C4-2B (cell line): ENCODE measurements at regions not wholly inside any gene's neighbourhood (a gene's known extent, or its start where the extent isn't known, plus 50 kb on each side); places are given as distances from the start of the nearest gene placed in this dataset.

Source experiments
- H3K27ac ChIP-seq: fragments of 450-650 bp; 2 replicates; pipeline ENCODE4 v1.5.1; 2017
- ZFX ChIP-seq: fragments of 450-650 bp; IDR thresholded peaks from 2 replicates; pipeline ENCODE4 v1.6.1; 2017
- TF ChIP-seq, protein P1 (sequence below): fragments of 450-650 bp; conservative IDR thresholded peaks from 2 replicates; pipeline ENCODE4 v1.5.1; 2017; ENCODE audit warnings: mild to moderate bottlenecking

DNA sequence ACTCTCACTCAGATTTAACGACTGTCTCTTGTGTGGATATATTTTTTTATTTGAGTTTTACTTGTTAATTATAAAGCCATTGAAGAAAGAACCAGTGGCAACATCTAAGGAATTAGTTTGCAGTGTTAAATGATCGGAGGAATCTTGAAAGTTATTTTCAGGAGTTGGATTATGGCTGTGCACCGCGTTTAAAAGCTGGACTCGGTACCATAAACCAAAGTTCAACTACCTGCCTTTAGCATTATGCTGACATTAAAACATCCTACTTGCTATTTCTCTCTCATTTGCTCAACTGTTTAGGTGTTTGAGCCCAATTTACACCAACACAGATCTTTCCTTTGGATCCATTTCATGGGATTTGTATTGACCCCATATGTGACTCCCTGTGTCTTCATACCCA is 289.4 kb upstream of the SASH1 start:
- no peak for TF ChIP-seq ZFX
- TF ChIP-seq, protein P1, sequence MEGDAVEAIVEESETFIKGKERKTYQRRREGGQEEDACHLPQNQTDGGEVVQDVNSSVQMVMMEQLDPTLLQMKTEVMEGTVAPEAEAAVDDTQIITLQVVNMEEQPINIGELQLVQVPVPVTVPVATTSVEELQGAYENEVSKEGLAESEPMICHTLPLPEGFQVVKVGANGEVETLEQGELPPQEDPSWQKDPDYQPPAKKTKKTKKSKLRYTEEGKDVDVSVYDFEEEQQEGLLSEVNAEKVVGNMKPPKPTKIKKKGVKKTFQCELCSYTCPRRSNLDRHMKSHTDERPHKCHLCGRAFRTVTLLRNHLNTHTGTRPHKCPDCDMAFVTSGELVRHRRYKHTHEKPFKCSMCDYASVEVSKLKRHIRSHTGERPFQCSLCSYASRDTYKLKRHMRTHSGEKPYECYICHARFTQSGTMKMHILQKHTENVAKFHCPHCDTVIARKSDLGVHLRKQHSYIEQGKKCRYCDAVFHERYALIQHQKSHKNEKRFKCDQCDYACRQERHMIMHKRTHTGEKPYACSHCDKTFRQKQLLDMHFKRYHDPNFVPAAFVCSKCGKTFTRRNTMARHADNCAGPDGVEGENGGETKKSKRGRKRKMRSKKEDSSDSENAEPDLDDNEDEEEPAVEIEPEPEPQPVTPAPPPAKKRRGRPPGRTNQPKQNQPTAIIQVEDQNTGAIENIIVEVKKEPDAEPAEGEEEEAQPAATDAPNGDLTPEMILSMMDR, result no peak

DNA sequence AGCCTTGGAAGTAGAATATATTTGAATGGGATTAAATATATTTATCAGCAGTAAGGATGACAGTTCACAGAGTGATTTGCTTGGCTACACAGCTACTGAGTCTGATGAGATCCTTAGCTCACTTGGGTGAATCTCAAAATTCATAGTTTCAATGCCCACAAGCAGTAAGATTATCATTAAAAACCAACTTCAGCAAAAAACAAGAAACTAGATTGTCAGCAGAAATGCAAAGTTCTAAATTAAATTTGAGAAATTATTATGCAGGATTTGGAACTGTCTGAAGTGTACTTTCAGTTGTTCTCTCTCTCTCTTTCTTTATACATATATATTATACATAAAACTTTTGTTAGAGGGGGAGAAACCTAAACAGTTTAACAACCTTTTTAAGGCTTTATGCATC is 288.8 kb upstream of the SASH1 start:
- TF ChIP-seq, protein P1, result no peak
- TF ChIP-seq ZFX, result no peak
- H3K27ac ChIP-seq, result no peak overlapping the region

More for the DNA sequence above, 289.4 kb upstream of the SASH1 start:
- no peak overlapping the region for H3K27ac ChIP-seq

DNA sequence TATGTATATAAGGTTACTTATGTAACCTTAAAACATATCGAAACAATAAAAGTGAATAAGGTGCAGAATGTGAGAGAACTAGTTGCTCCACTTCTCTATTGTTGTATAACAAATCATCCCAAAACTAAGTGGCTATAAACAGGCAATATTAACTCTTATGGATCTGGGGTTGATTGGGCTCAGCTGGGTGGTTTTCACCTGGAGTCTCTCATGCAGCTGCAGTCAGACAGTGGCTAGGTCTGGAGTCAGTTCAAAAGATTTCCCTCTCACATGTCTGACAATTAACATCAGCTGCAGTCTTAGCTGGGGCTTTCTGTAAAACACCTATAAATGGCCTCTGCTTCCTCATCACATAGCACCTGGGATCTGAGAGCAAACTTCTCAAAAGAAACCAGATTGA is 288.4 kb upstream of the SASH1 start:
- TF ChIP-seq, protein P1, result no peak
- no peak for TF ChIP-seq ZFX
- H3K27ac ChIP-seq, result no peak overlapping the region

DNA sequence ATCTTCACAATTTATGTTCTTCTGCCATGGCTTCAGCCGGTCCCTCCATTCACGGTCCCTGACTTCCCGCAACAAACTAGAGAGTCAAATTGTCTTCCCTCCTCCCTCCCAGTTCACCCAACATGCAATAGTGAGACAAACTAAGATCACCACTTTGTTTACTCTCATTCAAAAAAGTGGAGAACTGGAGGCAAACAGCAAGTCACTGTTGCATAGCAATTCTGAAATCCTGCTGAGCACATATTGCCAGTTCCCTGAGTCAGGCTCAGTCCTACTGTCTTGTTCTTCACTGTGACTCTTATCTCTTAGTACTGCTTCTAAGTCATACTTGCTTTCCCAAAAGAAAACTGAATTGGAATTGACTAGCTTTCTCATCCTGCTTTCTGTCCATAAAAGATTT is 287.2 kb upstream of the SASH1 start:
- H3K27ac ChIP-seq, result no peak overlapping the region
- TF ChIP-seq ZFX, result no peak
- TF ChIP-seq, protein P1, result no peak

DNA sequence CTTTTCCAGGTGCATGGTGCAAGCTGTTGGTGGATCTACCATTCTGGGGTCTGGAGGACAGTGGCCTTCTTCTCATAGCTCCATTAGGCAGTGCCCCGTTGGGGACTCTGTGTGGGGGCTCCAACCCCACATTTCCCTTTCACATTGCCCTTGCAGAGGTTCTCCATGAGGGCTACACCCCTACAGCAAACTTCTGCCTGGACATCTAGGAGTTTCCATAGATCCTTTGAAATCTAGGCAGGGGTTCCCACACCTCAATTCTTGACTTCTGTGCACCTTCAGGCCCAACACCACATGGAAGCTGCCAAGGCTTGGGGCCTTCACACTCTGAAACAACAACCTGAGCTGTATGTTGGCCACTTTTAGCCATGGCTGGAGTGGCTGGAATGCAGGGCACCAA is 282.8 kb upstream of the SASH1 start:
- no peak for TF ChIP-seq ZFX
- TF ChIP-seq, protein P1, result no peak
- H3K27ac ChIP-seq, result no peak overlapping the region

DNA sequence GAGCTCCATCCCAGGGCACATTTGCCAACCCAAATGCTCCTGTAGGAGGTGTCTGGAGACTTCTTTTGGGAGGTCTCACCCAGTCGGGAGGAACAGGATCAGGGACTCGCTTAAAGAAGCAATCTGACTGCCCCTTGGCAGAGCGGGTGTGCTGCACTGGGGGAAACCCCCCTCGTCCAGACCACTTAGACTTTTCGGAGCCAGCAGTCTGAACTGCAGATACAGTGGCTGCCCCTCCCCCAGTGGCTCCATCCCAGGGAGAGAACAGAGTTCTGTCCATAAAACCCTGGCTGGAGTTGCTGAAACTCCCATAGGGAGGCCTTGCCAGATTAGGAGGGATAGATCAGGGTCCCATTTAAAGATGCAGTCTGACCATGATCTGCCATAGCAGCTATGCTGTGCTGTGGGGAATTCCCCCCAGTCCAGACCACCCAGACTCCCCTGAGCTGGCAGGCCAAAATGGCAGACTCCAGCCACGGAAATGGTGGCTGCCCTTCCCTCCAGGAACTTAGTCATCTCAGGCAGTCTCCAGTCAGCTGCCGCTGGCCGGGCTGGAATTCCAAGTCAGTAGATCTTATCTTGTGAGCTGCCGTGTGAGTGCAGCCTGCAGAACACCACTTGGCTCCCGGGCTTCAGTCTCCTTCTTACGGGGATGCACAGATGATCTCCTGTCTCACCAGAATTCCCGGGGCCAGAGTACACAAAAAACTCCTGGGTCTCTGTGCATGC is 278.1 kb upstream of the SASH1 start:
- no peak overlapping the region for H3K27ac ChIP-seq
- TF ChIP-seq, protein P1, result no peak
- no peak for TF ChIP-seq ZFX

DNA sequence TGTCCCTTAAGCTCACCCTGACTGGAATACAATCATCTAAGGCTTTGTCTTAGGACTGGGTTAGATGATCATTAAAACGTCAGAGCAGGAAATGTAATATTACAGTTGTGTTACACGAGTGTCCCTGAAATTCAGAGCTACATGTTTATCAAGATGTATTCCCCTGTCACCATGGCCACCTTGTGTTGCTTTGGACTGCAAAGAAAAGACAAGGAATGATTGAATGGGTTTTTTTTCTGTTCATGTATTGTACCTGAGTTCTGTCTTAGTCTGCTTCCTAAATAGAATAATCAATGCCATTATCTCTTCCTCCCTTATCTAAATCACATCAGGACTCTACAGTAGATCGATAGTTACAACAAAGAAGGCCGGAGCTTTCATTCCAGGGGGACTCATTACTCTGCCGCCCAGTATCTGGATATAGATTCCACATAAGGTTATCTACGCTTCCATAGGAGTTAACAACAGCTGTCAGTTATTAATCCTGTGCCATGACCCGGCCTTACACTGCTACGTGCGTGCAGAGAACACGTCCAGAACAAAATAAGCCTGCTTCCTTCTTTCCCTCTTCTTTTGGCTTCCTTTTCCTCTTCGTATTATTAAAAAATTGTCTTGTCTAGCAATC is 274.1 kb upstream of the SASH1 start:
- H3K27ac ChIP-seq, result no peak overlapping the region
- TF ChIP-seq, protein P1, result no peak
- TF ChIP-seq ZFX, result no peak
